Tibial nerve (tissue), 4 donors: ENCODE measurements at regions not wholly inside any gene's neighbourhood (a gene's known extent, or its start where the extent isn't known, plus 50 kb on each side); places are given as distances from the start of the nearest gene placed in this dataset.
"Not testable (repeated sequence)": the region's sequence is repeated elsewhere in the genome, so short reads cannot be mapped to it uniquely, and the experiment has no call there.

Source experiments
- CTCF ChIP-seq, 5 experiments: fragments of 200-600 bp in 3 of 5; fragments of 450-650 bp in 2 of 5; sonication (generic) in 3 of 5; IDR thresholded peaks; one replicate each; pipeline ENCODE4 v1.5.1; 2016 to 2019; ENCODE audit warnings: antibody characterized with exemption in 5 of 5, mild to moderate bottlenecking in 3 of 5, moderate library complexity in 2 of 5
- EP300 ChIP-seq, 2 donors: sonication (generic); formaldehyde crosslinking; IDR thresholded peaks; one replicate each; pipeline ENCODE4 v1.6.1; 2017; ENCODE audit warnings: antibody characterized with exemption in 2 of 2, mild to moderate bottlenecking in 1 of 2
- POLR2A ChIP-seq, 2 donors: fragments of 450-650 bp; IDR thresholded peaks; one replicate each; pipeline ENCODE4 v1.6.1; 2017; ENCODE audit warnings: antibody characterized with exemption in 2 of 2, mild to moderate bottlenecking in 2 of 2, moderate library complexity in 2 of 2

- not testable (repeated sequence) for TF ChIP-seq CTCF, POLR2A, EP300 (IDR thresholded peaks at IDR 0.05)
Observed at GRCh38 chr7:9552431-9552830, 1119.0 kb downstream of the NXPH1 start.
